ENCODE measurements at regions not wholly inside any gene's neighbourhood (a gene's known extent, or its start where the extent isn't known, plus 50 kb on each side); places are given as distances from the start of the nearest gene placed in this dataset.
"Not testable (repeated sequence)": the region's sequence is repeated elsewhere in the genome, so short reads cannot be mapped to it uniquely, and the experiment has no call there.

GRCh38 chr5:103425686-103426454, 136.7 kb downstream of the NUDT12 start:
- no peak for DNase-seq

- no peak for DNase-seq
Observed at GRCh38 chr5:103424453-103425205, 138.0 kb downstream of the NUDT12 start.

DNA sequence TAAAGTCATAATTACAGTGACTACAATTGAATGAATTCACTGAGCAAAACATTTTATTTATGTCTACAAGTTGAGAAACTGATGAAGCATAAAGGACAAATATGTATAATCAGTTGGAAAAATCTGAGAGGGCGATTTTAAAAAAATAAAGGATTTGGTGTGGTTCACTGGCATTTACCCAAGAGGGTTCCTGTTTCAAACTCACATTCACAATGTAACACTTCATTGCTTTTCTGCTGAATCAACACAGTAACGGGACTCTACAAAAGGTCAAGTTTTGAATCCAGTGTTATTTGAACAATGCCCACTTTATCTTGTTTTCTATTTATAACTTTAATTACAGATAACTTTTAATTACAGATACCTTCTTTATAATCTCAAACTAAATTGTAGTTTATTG, 138.6 kb downstream of the NUDT12 start:
- DNase-seq: no peak

DNA sequence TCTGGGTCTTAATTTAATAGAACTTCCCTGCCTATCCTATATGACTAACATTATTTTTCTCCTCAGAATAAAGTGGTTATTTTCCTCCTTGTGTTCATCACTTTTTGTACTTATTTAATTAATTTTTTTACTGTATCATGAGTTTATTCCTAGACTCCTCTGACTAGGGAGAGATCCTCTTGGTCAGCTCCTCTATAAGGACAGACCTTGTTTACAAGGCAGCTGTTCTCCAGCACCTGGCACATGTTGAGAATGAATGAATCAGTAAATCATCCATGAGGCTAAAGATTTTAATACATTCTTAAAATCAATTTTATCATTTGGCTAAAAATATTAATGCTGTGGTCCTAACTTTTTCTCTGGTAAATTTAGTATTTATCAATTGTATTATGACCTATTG, 139.8 kb downstream of the NUDT12 start:
- no peak for DNase-seq

- no peak for DNase-seq
Observed at GRCh38 chr5:103414604-103415003, 148.0 kb downstream of the NUDT12 start.

DNA sequence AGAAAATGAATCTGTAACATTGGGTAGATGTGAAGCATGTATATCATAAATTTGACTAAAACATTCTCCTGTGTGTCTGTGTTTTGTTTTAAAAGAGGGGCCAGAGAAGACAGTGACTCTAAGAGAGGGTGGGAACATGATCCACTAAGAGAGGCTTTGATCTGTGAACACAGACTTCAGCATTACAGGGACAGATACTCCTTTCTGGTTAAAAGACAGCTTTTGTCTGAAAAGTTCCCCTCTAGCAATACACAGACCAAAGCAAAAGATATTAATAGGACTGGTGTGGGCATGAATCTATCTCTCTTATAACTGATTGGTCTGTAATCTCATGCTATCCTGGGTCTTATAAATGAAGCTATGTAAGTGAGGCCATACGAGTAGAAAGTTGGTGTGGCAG, 150.9 kb downstream of the NUDT12 start:
- no peak for DNase-seq

DNA sequence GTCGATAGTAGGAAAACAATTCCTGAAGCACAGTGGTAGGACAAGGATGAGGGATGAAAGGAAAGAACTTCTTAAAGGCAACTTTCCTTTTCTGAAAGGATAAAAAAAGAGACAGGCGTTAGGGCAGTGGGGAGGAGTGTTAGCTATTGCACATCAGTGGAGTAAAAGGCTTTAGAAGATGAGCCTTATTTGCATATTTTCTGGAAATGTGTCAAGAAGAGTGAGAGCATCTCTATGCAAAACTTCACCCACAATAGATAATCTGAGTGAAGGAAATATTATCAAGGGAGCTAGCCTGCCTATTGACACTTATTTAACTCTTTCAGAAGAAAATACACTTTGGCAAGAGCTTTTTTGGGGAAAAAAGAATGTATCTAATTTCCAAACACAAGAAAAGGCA, 151.6 kb downstream of the MACIR start:
- no peak for DNase-seq

GRCh38 chr5:103409013-103409670, 150.6 kb downstream of the MACIR start:
- no peak for DNase-seq

DNA sequence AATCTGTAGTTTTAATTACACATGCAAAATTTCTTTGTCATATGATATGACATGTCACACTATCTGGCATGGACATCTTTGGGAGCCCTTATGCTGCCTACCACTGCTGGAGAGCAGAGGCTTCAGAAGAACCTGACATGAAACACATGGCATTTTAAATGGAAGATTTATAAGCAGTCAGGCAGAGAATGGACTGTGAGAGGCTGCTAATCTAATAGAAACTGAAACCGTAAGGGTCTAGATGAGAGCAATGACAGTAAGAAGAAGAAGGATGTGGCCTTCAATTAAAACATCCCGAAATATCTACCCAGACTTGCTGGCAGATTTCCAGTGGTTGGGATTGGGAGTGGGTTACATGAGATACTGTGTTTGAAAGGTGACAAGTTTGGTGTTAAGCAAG, 149.8 kb downstream of the MACIR start:
- no peak for DNase-seq

GRCh38 chr5:103407402-103407801, 148.8 kb downstream of the MACIR start:
- DNase-seq: no peak

- no peak for DNase-seq
Observed at GRCh38 chr5:103404483-103404882, 145.9 kb downstream of the MACIR start.

GRCh38 chr5:103402851-103403250, 144.3 kb downstream of the MACIR start:
- DNase-seq: no peak

GRCh38 chr5:103397739-103398581, 139.4 kb downstream of the MACIR start:
- DNase-seq: no peak

GRCh38 chr5:103394676-103395075, 136.1 kb downstream of the MACIR start:
- DNase-seq: no peak

GRCh38 chr5:103393101-103393754, 134.7 kb downstream of the MACIR start:
- DNase-seq: no peak

DNA sequence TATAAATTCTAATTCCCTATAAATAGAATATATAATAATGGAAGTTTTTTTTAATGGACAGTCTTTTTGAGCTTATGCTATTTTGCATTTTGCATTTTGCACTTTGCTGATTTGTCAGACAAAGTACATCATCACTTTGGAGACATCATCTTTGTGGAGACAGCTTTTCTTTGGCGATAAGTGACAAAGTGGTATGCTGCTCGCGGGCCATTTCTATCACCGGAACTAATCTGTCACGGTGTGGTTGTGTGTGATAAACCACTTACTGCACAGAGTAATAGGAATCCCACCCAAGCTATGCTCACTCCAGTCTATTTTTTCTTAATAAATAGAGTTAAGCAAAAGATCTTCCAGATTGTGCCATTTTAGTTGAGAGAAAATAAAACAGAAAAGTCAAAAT, 133.1 kb downstream of the MACIR start:
- no peak for DNase-seq

DNA sequence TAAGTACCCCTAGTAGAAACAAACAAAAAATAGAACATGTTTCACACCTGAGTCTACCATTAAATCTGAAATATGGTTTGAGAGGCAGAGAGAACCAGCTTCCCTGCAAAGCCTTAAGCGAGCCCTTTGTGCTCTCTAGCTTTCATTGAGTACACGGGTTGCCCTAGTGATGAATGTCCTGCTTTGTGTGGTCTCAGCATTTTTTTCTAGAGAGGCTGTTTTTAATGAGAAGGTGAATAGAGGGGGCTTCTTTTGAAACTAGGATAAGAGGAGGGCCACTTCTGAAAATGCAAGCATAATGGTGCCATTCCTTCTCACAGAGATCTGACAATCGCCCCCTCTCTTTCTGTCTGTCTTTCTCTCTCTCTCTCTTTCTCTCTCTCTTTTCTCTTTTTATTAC, 131.3 kb downstream of the MACIR start:
- no peak for DNase-seq

DNA sequence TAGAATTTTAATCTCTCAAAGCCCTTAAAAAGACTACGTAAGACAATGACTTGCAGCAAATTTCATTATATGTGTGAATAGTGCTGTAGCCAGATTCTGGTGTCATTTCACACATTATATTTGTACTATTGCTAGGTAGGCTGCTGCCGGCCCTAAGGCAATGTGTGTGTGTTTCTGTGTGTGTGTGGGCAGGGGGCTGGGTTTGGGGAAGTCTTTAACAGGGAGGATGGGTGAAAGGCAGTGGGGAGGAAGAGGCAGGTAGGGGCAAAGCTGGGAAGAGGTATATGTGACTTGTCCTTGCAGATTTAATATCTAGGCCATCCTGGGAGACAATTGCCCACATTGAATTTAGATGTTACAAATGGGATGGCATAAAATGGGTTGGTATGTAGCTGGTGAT, 130.8 kb downstream of the MACIR start:
- no peak for DNase-seq

DNA sequence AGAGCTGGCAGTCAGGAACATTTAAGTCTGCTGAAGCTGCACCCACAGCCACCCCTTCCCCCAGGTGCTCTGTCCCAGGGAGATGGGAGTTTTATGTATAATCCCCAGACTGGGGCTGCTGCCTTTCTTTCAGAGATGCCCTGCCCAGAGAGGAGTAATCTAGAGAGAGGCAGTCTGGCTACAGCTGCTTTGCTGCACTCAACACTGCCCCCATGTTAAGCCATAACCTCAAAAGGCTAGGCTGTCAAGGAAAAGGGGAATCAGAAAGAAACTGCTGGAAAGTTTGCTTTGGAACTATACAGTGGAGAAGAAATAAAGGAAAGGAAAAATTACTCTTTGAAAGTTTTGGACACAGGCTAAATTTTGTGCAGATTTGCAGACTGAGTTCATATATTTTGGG, 127.2 kb downstream of the MACIR start:
- DNase-seq: no peak

DNA sequence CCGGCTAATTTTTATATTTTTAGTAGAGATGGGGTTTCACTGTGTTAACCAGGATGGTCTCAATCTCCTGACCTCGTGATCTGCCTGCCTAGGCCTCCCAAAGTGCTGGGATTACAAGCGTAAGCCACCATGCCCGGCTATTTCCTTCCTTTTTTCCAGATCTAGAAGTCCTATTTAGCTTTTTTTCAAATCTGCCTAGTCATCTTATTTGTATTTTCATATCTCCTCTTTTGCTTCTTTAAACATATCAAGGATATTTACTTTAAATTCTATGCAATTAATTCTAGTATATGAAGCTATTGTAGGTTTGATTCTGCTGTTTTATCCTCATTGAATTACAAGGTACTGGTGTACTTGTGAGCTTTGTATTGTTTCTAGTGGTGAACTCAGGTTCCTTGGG, 119.1 kb downstream of the MACIR start:
- DNase-seq: not testable (repeated sequence)

GRCh38 chr5:103375863-103376591, 117.5 kb downstream of the MACIR start:
- DNase-seq: no peak

- no peak for DNase-seq
Observed at GRCh38 chr5:103375350-103375749, 116.8 kb downstream of the MACIR start.

Data from CD4-positive, alpha-beta T cell treated with Interleukin-17A for 1 hour (primary cell).